Body of pancreas (tissue), 4 donors: ENCODE measurements at regions not wholly inside any gene's neighbourhood (a gene's known extent, or its start where the extent isn't known, plus 50 kb on each side); places are given as distances from the start of the nearest gene placed in this dataset.

ENCODE experiments used
- ATAC-seq: fragments of 150-250 bp; one replicate; pipeline ENCODE4 v1.9.1; 2016
- DNase-seq, 4 donors: peaks; one replicate each; pipeline ENCODE4 v3.0.0-alpha.2; 2019
- H3K27ac ChIP-seq, 4 donors: fragments of 200-600 bp; sonication (generic); 1 replicate in 3 of 4; 2 replicates in 1 of 4; pipeline versions ENCODE4 v1.5.1 to v1.6.1; 2016 to 2019; ENCODE audit warnings: mild to moderate bottlenecking in 1 of 4, mixed read lengths in 1 of 4, moderate library complexity in 1 of 4
- H3K27me3 ChIP-seq, 2 donors: fragments of 200-600 bp; sonication (generic); one replicate each; pipeline ENCODE4 v1.6.0; 2016; ENCODE audit warnings: mild to moderate bottlenecking in 1 of 2
- H3K36me3 ChIP-seq, 2 donors: fragments of 200-600 bp; sonication (generic); replicated peaks in 1 of 2; 2 replicates each; pipeline ENCODE4 v1.5.1; 2016; ENCODE audit warnings: low read depth in 2 of 2; ENCODE audit not compliant: insufficient read depth in 1 of 2
- H3K4me1 ChIP-seq: fragments of 200-600 bp; sonication (generic); one replicate; pipeline ENCODE4 v1.6.0; 2016
- H3K4me3 ChIP-seq, 2 donors: fragments of 200-600 bp; sonication (generic); 1 replicate in 1 of 2; 2 replicates in 1 of 2; pipeline ENCODE4 v1.5.1; 2016 to 2019
- H3K9me3 ChIP-seq, 3 donors: fragments of 200-600 bp; sonication (generic); 1 replicate in 2 of 3; 2 replicates in 1 of 3; pipeline ENCODE4 v1.5.1; 2016
- POLR2A ChIP-seq, 3 donors: fragments of 450-650 bp; IDR thresholded peaks; one replicate each; pipeline ENCODE4 v1.6.1; 2016; ENCODE audit warnings: antibody characterized with exemption in 3 of 3, mild to moderate bottlenecking in 2 of 3
- WGBS, 2 donors: methylation state at CpG; one replicate each; pipeline ENCODE4 v1.1.5; 2017; 5-methylcytosine and 5-hydroxymethylcytosine counted together
- intact Hi-C: fragments of 100-400 bp; cut with DNase I; formaldehyde crosslinking; loops from one replicate; pipeline ENCODE4 v1.15.1; 2023
- TF ChIP-seq, protein P1 (sequence below), 7 experiments: fragments of 450-650 bp in 4 of 7; fragments of 200-600 bp in 3 of 7; sonication (generic) in 3 of 7; IDR thresholded peaks; one replicate each; pipeline ENCODE4 v1.5.1; 2016 to 2019; ENCODE audit warnings: antibody characterized with exemption in 7 of 7

DNA sequence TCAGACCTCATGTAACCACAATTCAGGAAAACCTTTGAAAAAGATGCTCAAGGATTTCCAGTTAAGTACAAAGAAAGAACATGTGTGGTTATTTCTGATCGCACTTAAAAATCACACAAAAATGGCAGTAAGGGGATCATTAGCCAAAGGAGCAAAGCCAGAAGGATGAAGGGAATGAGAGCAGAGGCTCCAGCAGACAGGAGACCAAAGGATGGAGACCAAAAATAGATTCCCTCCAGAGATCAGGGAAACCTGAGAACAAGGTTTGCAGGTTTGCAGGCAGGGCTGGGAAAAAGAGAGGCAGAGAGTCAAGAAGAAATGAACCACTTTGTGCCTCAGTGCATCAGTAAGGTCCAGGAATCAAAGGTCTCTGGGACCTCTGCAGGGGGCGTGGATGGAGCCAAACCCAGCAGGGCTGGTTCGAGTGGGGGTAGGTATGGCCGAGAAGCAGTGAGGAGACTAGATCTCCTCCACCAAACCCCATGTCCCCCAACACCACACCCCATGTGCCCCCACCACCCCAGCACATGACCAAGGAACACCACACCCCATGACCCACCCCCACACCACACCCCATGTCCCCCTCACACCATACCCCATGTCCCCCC, 98.5 kb upstream of the GPC1 start:
- Histone ChIP-seq H3K36me3 (no peaks in the 10 kb centered on the region), H3K9me3 (no peaks in the 10 kb centered on the region), H3K4me1 (no peaks in the 10 kb centered on the region), H3K4me3 (no peak overlapping the region), H3K27ac (no peak overlapping the region), H3K27me3 (no peaks in the 10 kb centered on the region)
- DNase-seq (no peak), ATAC-seq (no peak)
- WGBS, 2 donors = 71 to 85% methylated on average over 4 of the region's 4 CpGs
- intact Hi-C loops = no loop called here
- TF ChIP-seq, protein P1, sequence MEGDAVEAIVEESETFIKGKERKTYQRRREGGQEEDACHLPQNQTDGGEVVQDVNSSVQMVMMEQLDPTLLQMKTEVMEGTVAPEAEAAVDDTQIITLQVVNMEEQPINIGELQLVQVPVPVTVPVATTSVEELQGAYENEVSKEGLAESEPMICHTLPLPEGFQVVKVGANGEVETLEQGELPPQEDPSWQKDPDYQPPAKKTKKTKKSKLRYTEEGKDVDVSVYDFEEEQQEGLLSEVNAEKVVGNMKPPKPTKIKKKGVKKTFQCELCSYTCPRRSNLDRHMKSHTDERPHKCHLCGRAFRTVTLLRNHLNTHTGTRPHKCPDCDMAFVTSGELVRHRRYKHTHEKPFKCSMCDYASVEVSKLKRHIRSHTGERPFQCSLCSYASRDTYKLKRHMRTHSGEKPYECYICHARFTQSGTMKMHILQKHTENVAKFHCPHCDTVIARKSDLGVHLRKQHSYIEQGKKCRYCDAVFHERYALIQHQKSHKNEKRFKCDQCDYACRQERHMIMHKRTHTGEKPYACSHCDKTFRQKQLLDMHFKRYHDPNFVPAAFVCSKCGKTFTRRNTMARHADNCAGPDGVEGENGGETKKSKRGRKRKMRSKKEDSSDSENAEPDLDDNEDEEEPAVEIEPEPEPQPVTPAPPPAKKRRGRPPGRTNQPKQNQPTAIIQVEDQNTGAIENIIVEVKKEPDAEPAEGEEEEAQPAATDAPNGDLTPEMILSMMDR (IDR thresholded peaks at IDR 0.05) = no peak
- no peak for TF ChIP-seq POLR2A (IDR thresholded peaks at IDR 0.05)

- Histone ChIP-seq H3K9me3 (no peaks in the 10 kb centered on the region), H3K36me3 (no peaks in the 10 kb centered on the region), H3K4me1 (no peaks in the 10 kb centered on the region), H3K4me3 (no peak overlapping the region), H3K27me3 (no peaks in the 10 kb centered on the region), H3K27ac (no peak overlapping the region)
- TF ChIP-seq, protein P1 (IDR thresholded peaks at IDR 0.05) = no peak
- TF ChIP-seq POLR2A (IDR thresholded peaks at IDR 0.05) = no peak
- DNase-seq = no peak
- ATAC-seq = no peak
- intact Hi-C loops = no loop called here
- 76 to 79% methylated on average over 2 of the region's 2 CpGs for WGBS, 2 donors
Observed at GRCh38 chr2:240338274-240338673, 97.2 kb upstream of the GPC1 start.

DNA sequence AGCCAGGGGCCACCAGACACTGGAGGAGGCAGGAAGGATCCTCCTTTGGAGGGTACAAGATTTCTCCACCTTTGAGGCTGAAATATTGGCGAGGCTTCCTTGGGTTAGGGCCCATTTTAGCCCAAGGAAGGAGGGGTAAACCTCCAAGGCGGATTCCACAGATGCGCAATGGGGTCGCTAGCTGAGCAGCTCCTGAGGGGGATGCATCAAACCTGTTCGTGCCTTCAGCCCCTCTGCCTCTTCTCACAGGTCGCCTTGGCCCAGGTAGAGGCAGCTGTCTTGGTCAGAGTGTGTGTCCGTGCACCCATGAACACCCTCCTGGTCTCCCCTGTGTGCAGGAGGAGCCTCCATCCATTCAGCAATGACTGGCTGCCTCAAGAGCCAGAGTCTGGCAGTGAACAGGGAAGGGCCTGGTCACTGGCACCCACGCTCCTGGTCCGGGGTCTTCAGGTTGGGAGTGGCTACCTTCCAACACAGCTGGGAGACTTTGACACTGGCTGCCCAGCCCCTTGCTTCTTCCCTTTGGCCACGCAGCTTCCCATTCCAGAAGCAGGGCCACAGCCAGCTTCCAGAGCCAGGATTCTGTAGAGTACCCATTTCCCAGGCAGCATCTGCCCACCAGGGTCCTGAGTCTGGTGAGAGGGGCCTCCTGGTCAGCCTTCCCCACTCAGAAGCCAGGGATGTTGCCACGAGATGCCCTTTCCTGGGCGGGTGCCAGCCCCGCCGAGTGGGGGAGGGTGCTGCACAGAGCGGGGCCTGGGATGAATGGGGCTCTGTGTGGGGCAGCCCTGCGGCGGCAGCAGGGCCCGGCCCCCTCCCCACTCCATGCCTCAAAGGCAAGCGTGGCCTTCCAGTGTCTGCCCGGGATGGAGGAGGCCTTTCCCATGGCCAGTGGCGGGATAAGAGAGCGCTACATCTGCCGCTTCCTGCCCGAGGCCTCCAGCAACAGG, 95.8 kb upstream of the GPC1 start:
- intact Hi-C loops = no loop called here
- no peak for ATAC-seq
- WGBS, 2 donors = 79 to 88% methylated on average over 5 to 24 of the region's 24 CpGs

GRCh38 chr2:240340361-240340761, 95.1 kb upstream of the GPC1 start:
- Histone ChIP-seq H3K27me3 (no peaks in the 10 kb centered on the region), H3K4me1 (no peaks in the 10 kb centered on the region), H3K36me3 (no peaks in the 10 kb centered on the region), H3K27ac (no peak overlapping the region), H3K9me3 (peaks cover 0 to 7% (median 0%) of the 10 kb centered on the region in 3 donors), H3K4me3 (no peak overlapping the region)
- ATAC-seq = no peak
- 80 to 89% methylated on average over 5 to 14 of the region's 14 CpGs for WGBS, 2 donors
- DNase-seq = no peak
- intact Hi-C loops = no loop called here
- no peak for TF ChIP-seq POLR2A (IDR thresholded peaks at IDR 0.05)
- TF ChIP-seq, protein P1 (IDR thresholded peaks at IDR 0.05) = no peak

More for the DNA sequence above, 95.8 kb upstream of the GPC1 start:
- TF ChIP-seq, protein P1 (IDR thresholded peaks at IDR 0.05) = no peak
- no peak for TF ChIP-seq POLR2A (IDR thresholded peaks at IDR 0.05)
- Histone ChIP-seq H3K4me3 (no peak overlapping the region), H3K4me1 (no peaks in the 10 kb centered on the region), H3K27ac (no peak overlapping the region), H3K27me3 (no peaks in the 10 kb centered on the region), H3K9me3 (peaks cover 0 to 1% (median 0%) of the 10 kb centered on the region in 3 donors), H3K36me3 (no peaks in the 10 kb centered on the region)
- DNase-seq = no peak
